ENCODE measurements at regions not wholly inside any gene's neighbourhood (a gene's known extent, or its start where the extent isn't known, plus 50 kb on each side); places are given as distances from the start of the nearest gene placed in this dataset.

GRCh38 chr2:210913461-210913860, 357.1 kb downstream of the CPS1 start:
- TF ChIP-seq CTCF (IDR thresholded peaks at IDR 0.05): no peak
- no peak for TF ChIP-seq EZH2phosphoT487 (IDR thresholded peaks at IDR 0.05)
- no peak for TF ChIP-seq EZH2 (IDR thresholded peaks at IDR 0.05)
